HepG2 (cell line): ENCODE measurements at regions not wholly inside any gene's neighbourhood (a gene's known extent, or its start where the extent isn't known, plus 50 kb on each side); places are given as distances from the start of the nearest gene placed in this dataset.

Experiments used
- ATAC-seq: fragments of 200-7000 bp; cut with Tn5 transposase; 3 replicates; pipeline ENCODE4 v1.9.1; 2020; ENCODE audit warnings: mild to moderate bottlenecking, moderate library complexity
- BruUV-seq: library from RNA; stranded (reverse); fragments of 400-500 nt; replicated peaks from 2 replicates; lab custom pipeline; 2021; lab: Mats Ljungman, UMichigan
- CTCF ChIA-PET: fragments of 300-600 bp; formaldehyde crosslinking; extraction: SDS; loops from one replicate; lab custom pipeline; 2021; ENCODE audit warnings: low total read pairs, inconsistent platforms, low intra/inter-chr PET ratio; lab: Yijun Ruan, JAX
- POLR2A ChIA-PET: fragments of 350-600 bp; sonication (Branson Sonifier 250); formaldehyde crosslinking; loops from one replicate; lab custom pipeline; 2020; ENCODE audit warnings: antibody characterized with exemption, inconsistent platforms; lab: Yijun Ruan, JAX
- DNase-seq: peaks from one replicate; pipeline ENCODE4 v3.0.0-alpha.2; 2015; ENCODE audit warnings: low spot score
- FAIRE-seq: peaks from 3 replicates; lab custom pipeline; 2011; peaks lifted over from hg19 to GRCh38; lab: Jason Lieb, UNC
- H2AFZ ChIP-seq: one replicate; pipeline ENCODE4 v1.6.1; 2011; ENCODE audit warnings: low read length, inconsistent platforms
- H3K27ac ChIP-seq: fragments of 300-600 bp; 3 replicates; pipeline ENCODE4 v1.8.0; 2011; ENCODE audit warnings: mixed run types, mild to moderate bottlenecking, mixed read lengths, low read length, inconsistent platforms; ENCODE audit not compliant: insufficient read depth; ENCODE audit errors: extremely low read length
- H3K27me3 ChIP-seq, 2 experiments: fragments of 200-600 bp in 1 of 2; 2 replicates in 1 of 2; 3 replicates in 1 of 2; pipeline versions ENCODE4 v1.6.0 to v1.8.0; 2011; ENCODE audit warnings: low read length in 2 of 2, mild to moderate bottlenecking in 2 of 2, moderate library complexity in 2 of 2, inconsistent platforms in 1 of 2; ENCODE audit not compliant: insufficient read depth in 2 of 2, control insufficient read depth in 1 of 2
- H3K36me3 ChIP-seq, 2 experiments: fragments of 200-600 bp in 1 of 2; replicated peaks in 1 of 2; 2 replicates in 1 of 2; 3 replicates in 1 of 2; pipeline versions ENCODE4 v1.5.1 to v1.8.0; 2011; ENCODE audit warnings: low read length in 2 of 2, inconsistent platforms in 1 of 2; ENCODE audit not compliant: insufficient read depth in 2 of 2, control insufficient read depth in 1 of 2
- H3K4me1 ChIP-seq: 2 replicates; pipeline ENCODE4 v1.5.1; 2012; ENCODE audit warnings: low read length, inconsistent platforms; ENCODE audit not compliant: insufficient read depth
- H3K4me2 ChIP-seq: 2 replicates; pipeline ENCODE4 v1.6.0; 2011; ENCODE audit warnings: low read depth, low read length, inconsistent platforms
- H3K4me3 ChIP-seq, 3 experiments: fragments of 200-600 bp in 1 of 3; sonication (generic), shearing (Covaris generic) in 1 of 3; replicated peaks in 1 of 3; 2 replicates each; pipeline ENCODE4 v1.5.1; 2011 to 2016; ENCODE audit warnings: low read length in 3 of 3, inconsistent platforms in 2 of 3, low read depth in 2 of 3, mild to moderate bottlenecking in 2 of 3, control low read depth in 1 of 3, mixed read lengths in 1 of 3; ENCODE audit not compliant: insufficient read depth in 1 of 3
- H3K79me2 ChIP-seq: one replicate; pipeline ENCODE4 v1.6.1; 2011; ENCODE audit warnings: low read length, inconsistent platforms; ENCODE audit not compliant: insufficient read depth
- H3K9ac ChIP-seq: 2 replicates; pipeline ENCODE4 v1.6.0; 2011; ENCODE audit warnings: mild to moderate bottlenecking, low read depth, low read length, inconsistent platforms; ENCODE audit not compliant: insufficient read depth
- H3K9me3 ChIP-seq: 2 replicates; pipeline ENCODE4 v1.5.1; 2012; ENCODE audit warnings: mild to moderate bottlenecking, low read length
- H4K20me1 ChIP-seq: 2 replicates; pipeline ENCODE4 v1.6.0; 2011; ENCODE audit warnings: inconsistent platforms, mild to moderate bottlenecking, low read length, moderate library complexity; ENCODE audit not compliant: insufficient read depth
- DBP ChIP-seq: sonication (generic); formaldehyde crosslinking; IDR thresholded peaks from 2 replicates; pipeline ENCODE4 v1.4.0; 2020; ENCODE audit warnings: missing genetic modification reagents; ENCODE audit errors: not compliant biosample characterization
- EZH2 ChIP-seq: conservative IDR thresholded peaks from 2 replicates; pipeline ENCODE4 v1.6.1; 2012; ENCODE audit warnings: mild to moderate bottlenecking, low read depth, low read length, moderate library complexity
- HES4 ChIP-seq: sonication (generic); formaldehyde crosslinking; IDR thresholded peaks from 2 replicates; pipeline ENCODE4 v1.9.0; 2021; ENCODE audit warnings: mild to moderate bottlenecking, missing genetic modification reagents, borderline replicate concordance
- KMT2A ChIP-seq: sonication (generic); formaldehyde crosslinking; IDR thresholded peaks from 2 replicates; pipeline ENCODE4 v1.4.0; 2020; ENCODE audit warnings: missing genetic modification reagents
- MLX ChIP-seq: IDR thresholded peaks from 2 replicates; pipeline ENCODE4 v1.6.1; 2016
- MYC ChIP-seq: sonication (generic); formaldehyde crosslinking; IDR thresholded peaks from 2 replicates; pipeline ENCODE4 v1.9.0; 2021; ENCODE audit warnings: missing genetic modification reagents, borderline replicate concordance
- PHF21A ChIP-seq: sonication (generic); formaldehyde crosslinking; IDR thresholded peaks from 2 replicates; pipeline ENCODE4 v1.5.0; 2020; ENCODE audit warnings: mild to moderate bottlenecking, missing genetic modification reagents
- RXRA ChIP-seq: sonication (generic); formaldehyde crosslinking; IDR thresholded peaks from 2 replicates; pipeline ENCODE4 v1.5.1; 2020; ENCODE audit warnings: missing genetic modification reagents
- SNRNP70 ChIP-seq: fragments of 200-400 bp; formaldehyde crosslinking; IDR thresholded peaks from 2 replicates; pipeline ENCODE4 v1.6.1; 2017; ENCODE audit warnings: mild to moderate bottlenecking, low read depth, low read length, moderate library complexity
- SRSF4 ChIP-seq: fragments of 200-400 bp; formaldehyde crosslinking; IDR thresholded peaks from one replicate; pipeline ENCODE4 v1.6.1; 2018; ENCODE audit warnings: mild to moderate bottlenecking, low read depth, low read length, moderate library complexity; ENCODE audit not compliant: poor library complexity, severe bottlenecking
- TEAD3 ChIP-seq: optimal IDR thresholded peaks from 2 replicates; pipeline ENCODE3; 2016; ENCODE audit warnings: borderline replicate concordance
- TIGD3 ChIP-seq: sonication (generic); formaldehyde crosslinking; IDR thresholded peaks from 2 replicates; pipeline ENCODE4 v1.5.1; 2020; ENCODE audit warnings: mild to moderate bottlenecking, missing genetic modification reagents, borderline replicate concordance
- ZBTB38 ChIP-seq: sonication (generic); formaldehyde crosslinking; IDR thresholded peaks from 2 replicates; pipeline ENCODE4 v1.5.1; 2020; ENCODE audit warnings: mild to moderate bottlenecking, missing genetic modification reagents
- ZFP41 ChIP-seq: sonication (generic); formaldehyde crosslinking; IDR thresholded peaks from 2 replicates; pipeline ENCODE4 v1.4.0; 2020; ENCODE audit warnings: mild to moderate bottlenecking, missing genetic modification reagents, borderline replicate concordance
- ZGPAT ChIP-seq: IDR thresholded peaks from 2 replicates; pipeline ENCODE4 v1.6.1; 2016; ENCODE audit warnings: mild to moderate bottlenecking
- ZNF17 ChIP-seq: sonication (generic); formaldehyde crosslinking; IDR thresholded peaks from 2 replicates; pipeline ENCODE4 v1.5.0; 2020; ENCODE audit warnings: mild to moderate bottlenecking, missing genetic modification reagents
- ZNF282 ChIP-seq: fragments of 450-650 bp; IDR thresholded peaks from 2 replicates; pipeline ENCODE4 v1.6.1; 2018; ENCODE audit not compliant: partially characterized antibody
- ZNF510 ChIP-seq: sonication (generic); formaldehyde crosslinking; IDR thresholded peaks from 2 replicates; pipeline ENCODE4 v1.4.0; 2020; ENCODE audit warnings: low read depth, mild to moderate bottlenecking, missing genetic modification reagents
- WGBS: methylation state at CpG from one replicate; pipeline ENCODE4 v1.1.6; 2017; ENCODE audit warnings: low lambda C conversion rate; 5-methylcytosine and 5-hydroxymethylcytosine counted together
- in situ Hi-C: cut with HindIII; loops from 2 replicates; pipeline ENCODE4 v1.10.0; 2017; ENCODE audit warnings: low pct_unique_long_range_greater_than_20kb; ENCODE audit not compliant: extremely low pct_ligation_motif_present
- intact Hi-C: fragments of 100-400 bp; cut with micrococcal nuclease; formaldehyde crosslinking; loops from one replicate; pipeline ENCODE4 v1.10.0; 2022; ENCODE audit not compliant: unreplicated experiment

GRCh38 chr15:88344786-88345185, 88.2 kb upstream of the NTRK3 start:
- BruUV-seq = no TSS peak
- H3K27me3 ChIP-seq = peaks cover 0 to 1% of the 10 kb centered on the region in 2 experiments; a peak in 1 of 5 replicates
- DNase-seq (no peak), FAIRE-seq (no peak), ATAC-seq (no peak)
- no peak overlapping the region for H3K4me3 ChIP-seq
- in situ Hi-C loops = no loop called here
- no peaks in the 10 kb centered on the region for H3K9me3 ChIP-seq
- H3K4me1 ChIP-seq = no peaks in the 10 kb centered on the region
- ChIA-PET CTCF (no interaction called here), POLR2A (no interaction called here)
- no peaks in the 10 kb centered on the region for H3K79me2 ChIP-seq
- no peaks in the 10 kb centered on the region for H3K36me3 ChIP-seq
- intact Hi-C loops = no loop called here
- no peak overlapping the region for H3K9ac ChIP-seq
- no peak overlapping the region for H3K27ac ChIP-seq
- H3K4me2 ChIP-seq = no peak overlapping the region
- no peaks in the 10 kb centered on the region for H4K20me1 ChIP-seq
- no peak overlapping the region for H2AFZ ChIP-seq
- WGBS = 14% methylated on average over 2 of the region's 2 CpGs
- TF ChIP-seq TEAD3 = no peak
- no peak for TF ChIP-seq SRSF4
- no peak for TF ChIP-seq SNRNP70
- no peak for TF ChIP-seq HES4 (CRISPR knock-in tag)
- no peak for TF ChIP-seq ZGPAT (CRISPR knock-in tag)
- TF ChIP-seq ZFP41 (CRISPR knock-in tag) = no peak
- no peak for TF ChIP-seq KMT2A (CRISPR knock-in tag)
- no peak for TF ChIP-seq EZH2
- no peak for TF ChIP-seq ZNF17 (CRISPR knock-in tag)
- no peak for TF ChIP-seq DBP
- TF ChIP-seq PHF21A = no peak
- no peak for TF ChIP-seq MLX
- TF ChIP-seq TIGD3 (CRISPR knock-in tag) = no peak
- TF ChIP-seq RXRA = no peak
- no peak for TF ChIP-seq ZNF510 (CRISPR knock-in tag)
- TF ChIP-seq MYC (CRISPR knock-in tag) = no peak
- TF ChIP-seq ZBTB38 (CRISPR knock-in tag) = no peak
- no peak for TF ChIP-seq ZNF282
